Hematopoietic multipotent progenitor cell treated with erythropoietin and hydrocortisone succinate and interleukin-3 and kit ligand, for 6 days (in vitro differentiated cells): ENCODE measurements at regions not wholly inside any gene's neighbourhood (a gene's known extent, or its start where the extent isn't known, plus 50 kb on each side); places are given as distances from the start of the nearest gene placed in this dataset.

Source experiments
- DNase-seq: peaks from one replicate; pipeline ENCODE4 v3.0.0-alpha.2; 2015

- DNase-seq, result no peak
These were observed 80.0 kb upstream of the INSIG1 start for GRCh38 chr7:155217634-155218033.

- DNase-seq, result no peak
These were observed 79.2 kb upstream of the INSIG1 start for GRCh38 chr7:155218276-155219153.

GRCh38 chr7:155219154-155219531, 78.5 kb upstream of the INSIG1 start:
- DNase-seq, result no peak

- DNase-seq, result no peak
These were observed 77.5 kb upstream of the INSIG1 start for GRCh38 chr7:155219947-155220769.

- DNase-seq, result no peak
These were observed 76.8 kb upstream of the INSIG1 start for GRCh38 chr7:155220903-155221302.

GRCh38 chr7:155221547-155221946, 76.1 kb upstream of the INSIG1 start:
- no peak for DNase-seq

GRCh38 chr7:155222061-155222460, 75.6 kb upstream of the INSIG1 start:
- DNase-seq, result no peak

GRCh38 chr7:155222573-155222972, 75.1 kb upstream of the INSIG1 start:
- DNase-seq, result no peak

- no peak for DNase-seq
These were observed 74.7 kb upstream of the INSIG1 start for GRCh38 chr7:155223021-155223420.

GRCh38 chr7:155223503-155223902, 74.2 kb upstream of the INSIG1 start:
- DNase-seq, result no peak

- no peak for DNase-seq
These were observed 73.4 kb upstream of the INSIG1 start for GRCh38 chr7:155224116-155224811.

GRCh38 chr7:155225095-155225494, 72.6 kb upstream of the INSIG1 start:
- no peak for DNase-seq

- DNase-seq, result no peak
These were observed 72.2 kb upstream of the INSIG1 start for GRCh38 chr7:155225516-155225915.

GRCh38 chr7:155226261-155227003, 71.2 kb upstream of the INSIG1 start:
- no peak for DNase-seq

GRCh38 chr7:155227004-155227787, 70.5 kb upstream of the INSIG1 start:
- DNase-seq, result no peak

GRCh38 chr7:155227788-155228458, 69.8 kb upstream of the INSIG1 start:
- DNase-seq, result no peak

GRCh38 chr7:155228459-155228845, 69.2 kb upstream of the INSIG1 start:
- DNase-seq, result no peak

GRCh38 chr7:155228894-155229293, 68.8 kb upstream of the INSIG1 start:
- no peak for DNase-seq

- DNase-seq, result no peak
These were observed 68.0 kb upstream of the INSIG1 start for GRCh38 chr7:155229548-155230168.

GRCh38 chr7:155230169-155230593, 67.5 kb upstream of the INSIG1 start:
- DNase-seq, result no peak
